GM13977 (cell line): ENCODE measurements at regions not wholly inside any gene's neighbourhood (a gene's known extent, or its start where the extent isn't known, plus 50 kb on each side); places are given as distances from the start of the nearest gene placed in this dataset.

Experiments
- DNase-seq: peaks from one replicate; pipeline ENCODE4 v3.0.0; 2012; ENCODE audit warnings: low spot score
- CTCF ChIP-seq: IDR thresholded peaks from 2 replicates; pipeline ENCODE4 v1.5.1; 2012; ENCODE audit warnings: mild to moderate bottlenecking, control low read depth; ENCODE audit not compliant: insufficient read depth; ENCODE audit errors: extremely low read depth, missing control alignments
- in situ Hi-C: fragments of 300-500 bp; cut with MboI; formaldehyde crosslinking; loops from one replicate; pipeline ENCODE4 v1.12.0; 2022; ENCODE audit warnings: low sequenced_read_pairs, low pct_unique_long_range_greater_than_20kb, mixed read lengths, inconsistent platforms; ENCODE audit not compliant: unreplicated experiment

GRCh38 chr7:15783987-15784693 is 97.7 kb upstream of the MEOX2 start:
- no peak for TF ChIP-seq CTCF
- in situ Hi-C loops = no loop called here
- DNase-seq = no peak

GRCh38 chr7:15782656-15783055 is 96.2 kb upstream of the MEOX2 start:
- no peak for TF ChIP-seq CTCF
- in situ Hi-C loops = no loop called here
- no peak for DNase-seq

- no peak for TF ChIP-seq CTCF
- in situ Hi-C loops = no loop called here
- no peak for DNase-seq
Measured at GRCh38 chr7:15781944-15782343, 95.5 kb upstream of the MEOX2 start.

GRCh38 chr7:15780271-15780670 is 93.8 kb upstream of the MEOX2 start:
- in situ Hi-C loops = no loop called here
- TF ChIP-seq CTCF = no peak
- no peak for DNase-seq

- DNase-seq = no peak
- TF ChIP-seq CTCF = no peak
- in situ Hi-C loops = no loop called here
Measured at GRCh38 chr7:15778191-15778590, 91.7 kb upstream of the MEOX2 start.

- DNase-seq = no peak
- TF ChIP-seq CTCF = no peak
- in situ Hi-C loops = no loop called here
Measured at GRCh38 chr7:15765753-15766152, 79.3 kb upstream of the MEOX2 start.
